Esophagus muscularis mucosa (tissue), 3 donors: ENCODE measurements at regions not wholly inside any gene's neighbourhood (a gene's known extent, or its start where the extent isn't known, plus 50 kb on each side); places are given as distances from the start of the nearest gene placed in this dataset.

Experiments used
- POLR2A ChIP-seq: fragments of 450-650 bp; IDR thresholded peaks from one replicate; pipeline ENCODE4 v1.6.1; 2017; ENCODE audit warnings: antibody characterized with exemption, moderate library complexity, mild to moderate bottlenecking, low read depth
- TF ChIP-seq, protein P1 (sequence below), 3 experiments: fragments of 200-600 bp in 2 of 3; fragments of 450-650 bp in 1 of 3; sonication (generic) in 2 of 3; IDR thresholded peaks; one replicate each; pipeline ENCODE4 v1.5.1; 2017 to 2019; ENCODE audit warnings: antibody characterized with exemption in 3 of 3, mild to moderate bottlenecking in 2 of 3, moderate library complexity in 1 of 3

DNA sequence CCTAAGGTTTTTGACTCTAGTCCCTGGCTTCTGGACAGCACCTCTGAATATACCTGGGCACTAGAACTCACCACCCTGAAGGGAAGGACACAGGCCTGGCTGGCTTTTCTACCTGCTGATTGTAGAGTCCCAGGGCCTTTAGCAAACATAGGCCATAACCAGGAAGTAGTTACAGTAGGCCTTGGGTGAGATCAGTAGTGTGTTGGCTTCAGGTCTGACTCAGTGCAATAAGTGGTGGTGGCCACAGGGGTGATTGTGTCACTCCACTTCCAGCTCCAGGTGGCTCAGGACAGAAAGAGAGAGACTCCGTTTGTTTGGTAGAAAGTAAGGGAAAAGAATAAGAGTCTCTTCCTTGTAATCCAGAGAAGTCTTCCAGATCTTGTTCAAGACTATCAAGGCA, 101.7 kb upstream of the LGALSL start:
- TF ChIP-seq, protein P1, sequence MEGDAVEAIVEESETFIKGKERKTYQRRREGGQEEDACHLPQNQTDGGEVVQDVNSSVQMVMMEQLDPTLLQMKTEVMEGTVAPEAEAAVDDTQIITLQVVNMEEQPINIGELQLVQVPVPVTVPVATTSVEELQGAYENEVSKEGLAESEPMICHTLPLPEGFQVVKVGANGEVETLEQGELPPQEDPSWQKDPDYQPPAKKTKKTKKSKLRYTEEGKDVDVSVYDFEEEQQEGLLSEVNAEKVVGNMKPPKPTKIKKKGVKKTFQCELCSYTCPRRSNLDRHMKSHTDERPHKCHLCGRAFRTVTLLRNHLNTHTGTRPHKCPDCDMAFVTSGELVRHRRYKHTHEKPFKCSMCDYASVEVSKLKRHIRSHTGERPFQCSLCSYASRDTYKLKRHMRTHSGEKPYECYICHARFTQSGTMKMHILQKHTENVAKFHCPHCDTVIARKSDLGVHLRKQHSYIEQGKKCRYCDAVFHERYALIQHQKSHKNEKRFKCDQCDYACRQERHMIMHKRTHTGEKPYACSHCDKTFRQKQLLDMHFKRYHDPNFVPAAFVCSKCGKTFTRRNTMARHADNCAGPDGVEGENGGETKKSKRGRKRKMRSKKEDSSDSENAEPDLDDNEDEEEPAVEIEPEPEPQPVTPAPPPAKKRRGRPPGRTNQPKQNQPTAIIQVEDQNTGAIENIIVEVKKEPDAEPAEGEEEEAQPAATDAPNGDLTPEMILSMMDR (IDR thresholded peaks at IDR 0.05), result no peak
- TF ChIP-seq POLR2A, result no peak
